DOHH2 (cell line): ENCODE measurements at regions not wholly inside any gene's neighbourhood (a gene's known extent, or its start where the extent isn't known, plus 50 kb on each side); places are given as distances from the start of the nearest gene placed in this dataset.

ENCODE experiments used
- CTCF ChIP-seq: fragments of 200-600 bp; sonication (generic); IDR thresholded peaks from one replicate; pipeline ENCODE4 v1.5.1; 2014; ENCODE audit warnings: antibody characterized with exemption, mild to moderate bottlenecking, low read depth, low read length; ENCODE audit not compliant: poor library complexity, severe bottlenecking
- EZH2phosphoT487 ChIP-seq: fragments of 200-600 bp; sonication (generic); IDR thresholded peaks from 2 replicates; pipeline ENCODE4 v1.6.1; 2017; ENCODE audit warnings: borderline replicate concordance, mild to moderate bottlenecking, antibody characterized with exemption, low read length, moderate library complexity, mixed read lengths

DNA sequence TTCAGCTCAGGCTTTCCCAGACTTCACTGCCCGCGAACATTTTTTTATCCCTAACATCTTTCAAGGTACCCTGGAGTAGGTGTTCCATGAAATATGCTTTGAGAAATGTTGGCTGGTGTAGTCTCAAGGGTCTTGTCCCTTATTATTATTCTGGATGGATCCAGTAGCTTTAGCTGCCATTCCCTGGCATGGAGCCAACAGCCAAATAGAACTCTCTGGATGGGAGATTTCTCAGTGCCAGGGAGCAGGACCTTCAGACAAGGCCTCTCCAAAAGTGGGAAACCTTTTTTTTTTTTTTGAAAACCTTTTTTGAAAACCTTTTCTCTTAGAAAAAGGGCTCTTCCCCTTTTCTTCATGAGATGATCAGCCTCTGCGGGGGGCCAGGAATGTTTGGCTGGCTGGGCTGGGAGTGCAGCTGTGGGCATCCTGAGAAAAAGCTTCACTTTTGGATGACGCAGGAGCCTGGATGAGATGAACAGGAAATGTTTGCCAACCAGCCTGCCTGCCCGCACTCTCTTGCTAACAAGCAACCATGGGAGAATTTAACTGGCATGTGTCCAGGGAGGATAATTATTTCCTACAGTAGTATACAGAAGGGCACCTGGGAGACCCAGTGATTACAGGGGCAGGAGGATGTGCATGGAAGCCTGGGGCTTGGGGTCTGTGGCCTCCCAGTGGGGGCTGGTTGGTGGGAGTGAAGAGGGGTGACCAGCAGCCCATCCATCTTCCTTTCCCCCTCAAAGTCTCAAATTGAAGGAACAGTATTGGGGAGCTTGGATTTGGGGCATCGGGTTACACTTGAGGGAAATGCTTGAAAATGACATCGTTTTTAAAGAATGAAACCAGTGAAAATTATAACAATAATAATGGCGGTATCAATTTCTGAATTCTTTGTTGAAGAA lies 109.1 kb upstream of the LRIG1 start:
- TF ChIP-seq CTCF (no peak), EZH2phosphoT487 (no peak)
